SK-N-SH (cell line): ENCODE measurements at regions not wholly inside any gene's neighbourhood (a gene's known extent, or its start where the extent isn't known, plus 50 kb on each side); places are given as distances from the start of the nearest gene placed in this dataset.

ENCODE experiments used
- CTCF ChIA-PET: fragments of 300-600, 350-600 bp; formaldehyde crosslinking; extraction: SDS; loops from one replicate; lab custom pipeline; 2021; lab: Yijun Ruan, JAX
- POLR2A ChIA-PET: fragments of 350-600 bp; sonication (Branson Sonifier 250); formaldehyde crosslinking; extraction: SDS; loops from one replicate; lab custom pipeline; 2020; ENCODE audit warnings: antibody characterized with exemption, inconsistent platforms; lab: Yijun Ruan, JAX
- DNase-seq: peaks from one replicate; pipeline ENCODE4 v3.0.0; 2012
- H2AFZ ChIP-seq: fragments of 200-600 bp; sonication (generic); 2 replicates; pipeline ENCODE4 v1.8.1; 2016; ENCODE audit warnings: antibody characterized with exemption, mild to moderate bottlenecking, low read depth
- H3F3A ChIP-seq: fragments of 200-600 bp; sonication (generic); replicated peaks from 2 replicates; pipeline ENCODE3; 2016; ENCODE audit warnings: antibody characterized with exemption, mild to moderate bottlenecking; ENCODE audit not compliant: insufficient read depth
- H3K27ac ChIP-seq, 2 experiments: fragments of 200-500 bp in 1 of 2; fragments of 200-600 bp in 1 of 2; sonication (Bioruptor generic) in 1 of 2; sonication (generic), shearing (Covaris generic) in 1 of 2; 2 replicates each; pipeline versions ENCODE4 v1.5.1 to v1.6.1; 2014 to 2016; ENCODE audit warnings: low read depth in 2 of 2, inconsistent platforms in 1 of 2, low read length in 1 of 2, mild to moderate bottlenecking in 1 of 2, mixed read lengths in 1 of 2
- H3K27me3 ChIP-seq: fragments of 200-600 bp; sonication (generic), shearing (Covaris generic); 2 replicates; pipeline ENCODE4 v1.6.1; 2016; ENCODE audit warnings: mixed run types; ENCODE audit not compliant: insufficient read depth
- H3K36me3 ChIP-seq, 2 experiments: fragments of 200-500 bp in 1 of 2; fragments of 200-600 bp in 1 of 2; sonication (Bioruptor generic) in 1 of 2; sonication (generic) in 1 of 2; replicated peaks in 1 of 2; 2 replicates each; pipeline versions ENCODE3 to v1.5.1; 2014 to 2016; ENCODE audit warnings: low read length in 1 of 2, mild to moderate bottlenecking in 1 of 2; ENCODE audit not compliant: insufficient read depth in 2 of 2, control insufficient read depth in 1 of 2
- H3K4me1 ChIP-seq, 2 experiments: fragments of 200-500 bp in 1 of 2; fragments of 200-600 bp in 1 of 2; sonication (Bioruptor generic) in 1 of 2; sonication (generic), shearing (Covaris generic) in 1 of 2; 2 replicates each; pipeline versions ENCODE4 v1.5.1 to v1.6.1; 2014 to 2016; ENCODE audit warnings: low read depth in 1 of 2, low read length in 1 of 2, mixed run types in 1 of 2; ENCODE audit not compliant: insufficient read depth in 2 of 2, control insufficient read depth in 1 of 2
- H3K4me2 ChIP-seq: fragments of 200-600 bp; sonication (generic), shearing (Covaris generic); 2 replicates; pipeline ENCODE4 v1.6.1; 2017; ENCODE audit warnings: mixed run types
- H3K4me3 ChIP-seq, 2 experiments: fragments of 200-500 bp in 1 of 2; fragments of 200-600 bp in 1 of 2; sonication (Bioruptor generic) in 1 of 2; sonication (generic), shearing (Covaris generic) in 1 of 2; 2 replicates each; pipeline versions ENCODE4 v1.5.1 to v1.8.1; 2014 to 2016; ENCODE audit warnings: low read depth in 2 of 2, inconsistent platforms in 1 of 2, low read length in 1 of 2, mild to moderate bottlenecking in 1 of 2, mixed read lengths in 1 of 2, moderate library complexity in 1 of 2
- H3K79me2 ChIP-seq: fragments of 200-600 bp; sonication (generic); 2 replicates; pipeline ENCODE4 v1.8.1; 2017; ENCODE audit warnings: mild to moderate bottlenecking; ENCODE audit not compliant: insufficient read depth
- H3K9ac ChIP-seq: fragments of 200-600 bp; sonication (generic); 2 replicates; pipeline ENCODE4 v1.6.1; 2017; ENCODE audit warnings: mixed run types
- H3K9me2 ChIP-seq: fragments of 200-600 bp; sonication (generic); 2 replicates; pipeline ENCODE4 v1.6.1; 2017; ENCODE audit warnings: mixed run types
- H3K9me3 ChIP-seq: fragments of 200-600 bp; sonication (generic); 2 replicates; pipeline ENCODE4 v1.6.1; 2017; ENCODE audit warnings: mixed run types, mild to moderate bottlenecking, moderate library complexity
- H4K20me1 ChIP-seq: fragments of 200-600 bp; sonication (generic); 2 replicates; pipeline ENCODE4 v1.6.1; 2017; ENCODE audit warnings: mild to moderate bottlenecking, mixed run types; ENCODE audit not compliant: insufficient read depth
- ELF1 ChIP-seq: IDR thresholded peaks from 2 replicates; pipeline ENCODE4 v1.4.0; 2012
- EP300 ChIP-seq, 2 experiments: IDR thresholded peaks; 2 replicates each; pipeline versions ENCODE4 v1.4.0 to v1.6.1; 2012; ENCODE audit warnings: borderline replicate concordance in 1 of 2, low read depth in 1 of 2, low read length in 1 of 2
- FOSL2 ChIP-seq: IDR thresholded peaks from 2 replicates; pipeline ENCODE4 v1.4.0; 2012; ENCODE audit warnings: low read depth, mild to moderate bottlenecking, moderate library complexity, borderline replicate concordance
- FOXM1 ChIP-seq: IDR thresholded peaks from 2 replicates; pipeline ENCODE4 v1.4.0; 2012; ENCODE audit warnings: low read depth, mild to moderate bottlenecking
- GATA2 ChIP-seq: sonication (generic); formaldehyde crosslinking; IDR thresholded peaks from 2 replicates; pipeline ENCODE4 v1.5.0; 2020; ENCODE audit warnings: mild to moderate bottlenecking, missing genetic modification reagents
- MAX ChIP-seq: IDR thresholded peaks from 2 replicates; pipeline ENCODE4 v1.4.0; 2012; ENCODE audit warnings: low read depth
- PBX3 ChIP-seq: IDR thresholded peaks from 2 replicates; pipeline ENCODE4; 2012
- POLR2AphosphoS5 ChIP-seq: IDR thresholded peaks from 2 replicates; pipeline ENCODE4 v1.6.1; 2012; ENCODE audit warnings: low read depth, low read length
- REST ChIP-seq: IDR thresholded peaks from 2 replicates; pipeline ENCODE4 v1.6.1; 2012; ENCODE audit warnings: mild to moderate bottlenecking, low read depth, low read length, moderate library complexity
- RFX5 ChIP-seq: IDR thresholded peaks from 2 replicates; pipeline ENCODE4 v1.6.1; 2012; ENCODE audit warnings: mild to moderate bottlenecking, improper control_type of control experiment, low read length
- USF2 ChIP-seq: fragments of 150-350 bp; IDR thresholded peaks from 2 replicates; pipeline ENCODE4 v1.6.1; 2017; ENCODE audit warnings: antibody characterized with exemption, low read length, low read depth, borderline replicate concordance
- WGBS: methylation state at CpG from one replicate; pipeline ENCODE4 v1.1.6; 2017; ENCODE audit warnings: low lambda C conversion rate; 5-methylcytosine and 5-hydroxymethylcytosine counted together

GRCh38 chr2:51219468-51219867 lies 187.5 kb upstream of the NRXN1 start:
- no peaks in the 10 kb centered on the region for H3K36me3 ChIP-seq
- H3K4me1 ChIP-seq, result no peaks in the 10 kb centered on the region
- 27% methylated on average over 4 of the region's 4 CpGs for WGBS
- H3K9me3 ChIP-seq, result no peaks in the 10 kb centered on the region
- H3K9ac ChIP-seq, result no peak overlapping the region
- H3K4me3 ChIP-seq, result no peak overlapping the region
- DNase-seq, result no peak
- H2AFZ ChIP-seq, result no peak overlapping the region
- no peak for TF ChIP-seq MAX
- no peak for TF ChIP-seq POLR2AphosphoS5
- TF ChIP-seq REST, result no peak
- no peak for TF ChIP-seq EP300 (IDR thresholded peaks at IDR 0.05; ENCODE audit: borderline replicate concordance in 1 of 2, low read depth in 1 of 2, low read length in 1 of 2)
- TF ChIP-seq USF2, result no peak
- no peak for TF ChIP-seq GATA2 (CRISPR knock-in tag)
- no peak for TF ChIP-seq FOXM1
- TF ChIP-seq PBX3, result no peak
- no peaks in the 10 kb centered on the region for H3K9me2 ChIP-seq
- H3F3A ChIP-seq, result no peaks in the 10 kb centered on the region
- no peaks in the 10 kb centered on the region for H3K79me2 ChIP-seq
- H3K27me3 ChIP-seq, result no peaks in the 10 kb centered on the region
- no peak overlapping the region for H3K27ac ChIP-seq
- no peak overlapping the region for H3K4me2 ChIP-seq
- ChIA-PET CTCF (no interaction called here), POLR2A (no interaction called here)
- H4K20me1 ChIP-seq, result no peaks in the 10 kb centered on the region

- WGBS, result 22% methylated on average over 1 of the region's 1 CpG
- no peaks in the 10 kb centered on the region for H3K9me2 ChIP-seq
- no peak for DNase-seq
- TF ChIP-seq FOSL2 (no peak), MAX (no peak), PBX3 (no peak), RFX5 (no peak), ELF1 (no peak)
- TF ChIP-seq, all 33 proteins: peak for 0
- Histone ChIP-seq H3F3A (no peaks in the 10 kb centered on the region), H3K79me2 (no peaks in the 10 kb centered on the region), H3K9ac (no peak overlapping the region), H3K27ac (no peak overlapping the region), H4K20me1 (no peaks in the 10 kb centered on the region), H3K4me2 (no peak overlapping the region), H3K36me3 (no peaks in the 10 kb centered on the region), H3K9me3 (no peaks in the 10 kb centered on the region), H3K4me3 (no peak overlapping the region), H3K4me1 (no peaks in the 10 kb centered on the region), H3K27me3 (no peaks in the 10 kb centered on the region), H2AFZ (no peak overlapping the region)
- ChIA-PET POLR2A (no interaction called here), CTCF (no interaction called here)
Measured at GRCh38 chr2:51218047-51218446, 186.1 kb upstream of the NRXN1 start.
